ENCODE measurements at regions not wholly inside any gene's neighbourhood (a gene's known extent, or its start where the extent isn't known, plus 50 kb on each side); places are given as distances from the start of the nearest gene placed in this dataset.

DNA sequence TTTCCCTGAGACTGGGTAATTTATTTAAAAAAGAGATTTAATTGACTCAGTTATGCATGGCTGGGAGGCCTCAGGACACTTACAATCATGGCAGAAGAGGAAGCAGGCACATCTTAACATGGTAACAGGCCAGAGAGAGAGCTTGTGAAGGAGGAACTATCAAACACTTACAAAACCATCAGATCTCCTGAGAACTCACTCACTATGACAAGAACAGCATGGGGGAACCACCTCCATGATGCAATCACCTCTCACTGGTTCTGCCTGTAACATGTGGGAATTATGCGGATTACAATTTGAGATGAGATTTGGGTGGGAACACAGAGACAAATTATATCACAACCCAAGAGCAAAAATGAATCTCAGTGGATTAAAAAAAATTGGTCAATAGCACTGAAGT is 416.0 kb upstream of the TMCO5A start:
- Histone ChIP-seq H3K27ac (no peak overlapping the region), H3K27me3 (no peaks in the 10 kb centered on the region), H3K4me3 (no peak overlapping the region), H3K9me3 (peaks cover 0 to 7% of the 10 kb centered on the region in 2 donors), H3K36me3 (no peaks in the 10 kb centered on the region), H3K4me1 (no peaks in the 10 kb centered on the region)
- intact Hi-C loops (cut with DNase I): no loop called here
- TF ChIP-seq, protein P1, sequence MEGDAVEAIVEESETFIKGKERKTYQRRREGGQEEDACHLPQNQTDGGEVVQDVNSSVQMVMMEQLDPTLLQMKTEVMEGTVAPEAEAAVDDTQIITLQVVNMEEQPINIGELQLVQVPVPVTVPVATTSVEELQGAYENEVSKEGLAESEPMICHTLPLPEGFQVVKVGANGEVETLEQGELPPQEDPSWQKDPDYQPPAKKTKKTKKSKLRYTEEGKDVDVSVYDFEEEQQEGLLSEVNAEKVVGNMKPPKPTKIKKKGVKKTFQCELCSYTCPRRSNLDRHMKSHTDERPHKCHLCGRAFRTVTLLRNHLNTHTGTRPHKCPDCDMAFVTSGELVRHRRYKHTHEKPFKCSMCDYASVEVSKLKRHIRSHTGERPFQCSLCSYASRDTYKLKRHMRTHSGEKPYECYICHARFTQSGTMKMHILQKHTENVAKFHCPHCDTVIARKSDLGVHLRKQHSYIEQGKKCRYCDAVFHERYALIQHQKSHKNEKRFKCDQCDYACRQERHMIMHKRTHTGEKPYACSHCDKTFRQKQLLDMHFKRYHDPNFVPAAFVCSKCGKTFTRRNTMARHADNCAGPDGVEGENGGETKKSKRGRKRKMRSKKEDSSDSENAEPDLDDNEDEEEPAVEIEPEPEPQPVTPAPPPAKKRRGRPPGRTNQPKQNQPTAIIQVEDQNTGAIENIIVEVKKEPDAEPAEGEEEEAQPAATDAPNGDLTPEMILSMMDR (IDR thresholded peaks at IDR 0.05): no peak
- no peak for ATAC-seq
- DNase-seq: no peak

DNA sequence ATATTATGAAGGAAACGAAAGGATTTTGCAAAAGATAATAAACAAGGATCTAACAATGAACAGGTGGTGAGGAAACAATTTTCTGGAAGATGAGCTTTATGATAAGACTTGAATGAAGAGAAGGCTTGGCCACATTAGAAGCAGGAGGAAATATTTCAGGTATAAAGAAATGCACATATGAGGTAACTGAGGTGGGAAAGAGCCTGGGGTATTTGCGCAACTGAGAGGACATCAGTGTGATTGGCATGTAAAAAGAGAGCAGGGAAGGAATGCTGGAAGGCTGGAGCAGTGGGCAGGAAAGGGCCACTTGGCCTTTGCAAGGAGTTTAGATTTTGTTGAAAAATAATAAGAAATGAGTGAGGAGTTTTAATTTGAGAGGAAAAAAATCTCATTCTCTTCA is 414.4 kb upstream of the TMCO5A start:
- Histone ChIP-seq H3K4me3 (no peak overlapping the region), H3K27ac (no peak overlapping the region), H3K4me1 (no peaks in the 10 kb centered on the region), H3K36me3 (no peaks in the 10 kb centered on the region), H3K9me3 (no peaks in the 10 kb centered on the region), H3K27me3 (no peaks in the 10 kb centered on the region)
- ATAC-seq (no peak), DNase-seq (no peak)
- TF ChIP-seq, protein P1 (IDR thresholded peaks at IDR 0.05): no peak
- intact Hi-C loops (cut with DNase I): no loop called here

DNA sequence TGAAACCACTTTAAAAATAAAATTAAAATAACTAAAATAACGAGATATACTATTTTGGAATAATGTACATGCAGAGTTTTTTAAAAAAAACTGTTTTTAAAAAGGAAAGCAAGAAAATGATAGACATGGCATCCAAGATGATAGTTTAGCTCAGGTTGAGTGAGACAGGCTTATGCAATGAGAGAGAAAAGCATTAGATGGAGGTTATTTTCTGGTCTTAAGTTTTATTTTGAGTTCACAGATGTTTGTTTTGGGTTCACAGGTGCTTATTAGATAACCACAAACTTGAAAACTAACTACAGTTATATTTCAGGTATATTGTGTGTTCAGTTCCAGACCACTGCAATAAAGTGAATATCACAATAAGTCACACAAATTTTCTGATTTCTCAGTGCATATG is 413.6 kb upstream of the TMCO5A start:
- TF ChIP-seq, protein P1 (IDR thresholded peaks at IDR 0.05): no peak
- Histone ChIP-seq H3K4me3 (no peak overlapping the region), H3K27ac (no peak overlapping the region), H3K27me3 (no peaks in the 10 kb centered on the region), H3K36me3 (no peaks in the 10 kb centered on the region), H3K4me1 (no peaks in the 10 kb centered on the region), H3K9me3 (no peaks in the 10 kb centered on the region)
- DNase-seq (no peak), ATAC-seq (no peak)
- intact Hi-C loops (cut with DNase I): no loop called here

DNA sequence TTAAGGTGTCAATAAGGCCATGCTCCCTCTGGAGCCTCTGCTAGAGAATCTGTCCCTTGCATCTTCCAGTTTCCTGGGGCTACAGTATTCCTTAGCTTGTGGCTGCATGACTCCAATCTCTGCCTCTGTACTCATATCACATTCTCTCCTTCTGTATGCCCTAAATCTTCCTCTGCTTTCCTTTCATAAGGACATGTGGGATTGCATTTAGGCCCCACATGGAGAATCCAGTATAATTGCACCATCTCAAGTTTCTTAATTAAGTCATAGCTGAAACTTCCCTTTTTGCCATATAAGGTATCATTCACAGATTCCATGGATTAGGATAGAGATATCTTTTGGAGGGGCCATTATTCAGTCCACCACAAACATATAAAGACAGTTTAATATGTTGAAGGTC is 409.8 kb upstream of the TMCO5A start:
- DNase-seq (no peak), ATAC-seq (no peak)
- Histone ChIP-seq H3K27me3 (no peaks in the 10 kb centered on the region), H3K4me1 (no peaks in the 10 kb centered on the region), H3K9me3 (no peaks in the 10 kb centered on the region), H3K4me3 (no peak overlapping the region), H3K36me3 (no peaks in the 10 kb centered on the region), H3K27ac (no peak overlapping the region)
- intact Hi-C loops (cut with DNase I): no loop called here
- TF ChIP-seq, protein P1 (IDR thresholded peaks at IDR 0.05): no peak

DNA sequence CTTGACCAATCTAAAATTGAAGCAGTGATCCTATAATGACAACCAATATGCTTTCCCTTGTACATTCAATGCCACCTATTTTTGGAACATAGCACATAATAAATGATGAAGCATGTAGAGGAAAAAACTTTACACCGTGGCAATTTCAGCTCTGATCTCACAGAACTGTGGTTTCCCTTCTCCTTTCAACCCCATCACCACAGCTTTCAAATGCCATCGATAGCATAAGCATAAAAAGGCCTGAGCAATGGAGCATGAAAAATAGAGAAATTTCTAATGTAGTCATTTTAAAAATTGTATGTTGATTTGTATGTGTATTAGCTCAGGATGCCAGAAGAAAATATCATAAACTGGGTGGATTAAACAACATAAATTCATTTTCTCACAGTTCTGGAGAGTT is 406.0 kb upstream of the TMCO5A start:
- TF ChIP-seq, protein P1 (IDR thresholded peaks at IDR 0.05): no peak
- DNase-seq (no peak), ATAC-seq (no peak)
- Histone ChIP-seq H3K36me3 (no peaks in the 10 kb centered on the region), H3K27ac (no peak overlapping the region), H3K4me3 (no peak overlapping the region), H3K27me3 (no peaks in the 10 kb centered on the region), H3K4me1 (no peaks in the 10 kb centered on the region), H3K9me3 (peaks cover 0 to 3% of the 10 kb centered on the region in 2 donors)
- intact Hi-C loops (cut with DNase I): no loop called here

Measured in left lung (tissue), 4 donors.